ENCODE measurements at regions not wholly inside any gene's neighbourhood (a gene's known extent, or its start where the extent isn't known, plus 50 kb on each side); places are given as distances from the start of the nearest gene placed in this dataset.

DNA sequence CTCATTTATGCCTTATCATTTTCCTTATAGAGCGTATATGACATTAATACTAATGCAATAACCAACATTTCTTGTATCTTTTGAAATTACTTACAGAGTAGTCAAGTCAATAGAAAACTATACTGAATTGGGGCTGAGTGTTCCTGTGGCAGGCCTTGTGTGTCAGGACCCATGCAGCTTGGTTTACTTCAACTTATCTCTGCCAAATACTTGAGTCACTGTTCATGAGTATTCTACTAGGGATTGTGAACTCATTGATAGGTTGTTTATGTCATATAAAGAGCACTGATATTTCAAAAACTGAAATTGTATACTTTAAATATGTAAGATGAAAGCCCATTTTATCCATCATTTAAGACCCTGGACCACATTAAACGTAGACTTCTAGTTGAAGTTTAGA lies 688.6 kb upstream of the SLITRK1 start:
- Histone ChIP-seq H3K9ac (no peak overlapping the region), H3K4me2 (no peak overlapping the region), H4K20me1 (ENCODE audit: low read depth) (no peaks in the 10 kb centered on the region), H3K4me1 (no peaks in the 10 kb centered on the region), H3F3A (ENCODE audit: low read depth) (no peaks in the 10 kb centered on the region), H3K27ac (no peak overlapping the region), H3K36me3 (no peaks in the 10 kb centered on the region), H3K9me3 (ENCODE audit: low read depth) (no peaks in the 10 kb centered on the region), H3K79me2 (ENCODE audit: low read depth) (no peaks in the 10 kb centered on the region), H3K4me3 (no peak overlapping the region), H2AFZ (replicated peaks) (peak overlapping the region; percentile 66), H3K27me3 (no peaks in the 10 kb centered on the region)
- TF ChIP-seq EZH2phosphoT487 (IDR thresholded peaks at IDR 0.05) (no peak), EZH2 (IDR thresholded peaks at IDR 0.05) (no peak)
- TF ChIP-seq, protein P1, sequence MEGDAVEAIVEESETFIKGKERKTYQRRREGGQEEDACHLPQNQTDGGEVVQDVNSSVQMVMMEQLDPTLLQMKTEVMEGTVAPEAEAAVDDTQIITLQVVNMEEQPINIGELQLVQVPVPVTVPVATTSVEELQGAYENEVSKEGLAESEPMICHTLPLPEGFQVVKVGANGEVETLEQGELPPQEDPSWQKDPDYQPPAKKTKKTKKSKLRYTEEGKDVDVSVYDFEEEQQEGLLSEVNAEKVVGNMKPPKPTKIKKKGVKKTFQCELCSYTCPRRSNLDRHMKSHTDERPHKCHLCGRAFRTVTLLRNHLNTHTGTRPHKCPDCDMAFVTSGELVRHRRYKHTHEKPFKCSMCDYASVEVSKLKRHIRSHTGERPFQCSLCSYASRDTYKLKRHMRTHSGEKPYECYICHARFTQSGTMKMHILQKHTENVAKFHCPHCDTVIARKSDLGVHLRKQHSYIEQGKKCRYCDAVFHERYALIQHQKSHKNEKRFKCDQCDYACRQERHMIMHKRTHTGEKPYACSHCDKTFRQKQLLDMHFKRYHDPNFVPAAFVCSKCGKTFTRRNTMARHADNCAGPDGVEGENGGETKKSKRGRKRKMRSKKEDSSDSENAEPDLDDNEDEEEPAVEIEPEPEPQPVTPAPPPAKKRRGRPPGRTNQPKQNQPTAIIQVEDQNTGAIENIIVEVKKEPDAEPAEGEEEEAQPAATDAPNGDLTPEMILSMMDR (IDR thresholded peaks at IDR 0.05) = no peak
- no peaks in the 10 kb centered on the region for H3K4me1 Mint-ChIP-seq
- H3K27ac Mint-ChIP-seq = no peak overlapping the region
- no peaks in the 10 kb centered on the region for H3K36me3 Mint-ChIP-seq
- DNase-seq (ENCODE audit: low spot score) = no peak
- H3K27me3 Mint-ChIP-seq (ENCODE audit: insufficient read depth, low read depth) = no peaks in the 10 kb centered on the region
- no peak overlapping the region for H3K4me3 Mint-ChIP-seq
- H3K9me3 Mint-ChIP-seq = no peaks in the 10 kb centered on the region

DNA sequence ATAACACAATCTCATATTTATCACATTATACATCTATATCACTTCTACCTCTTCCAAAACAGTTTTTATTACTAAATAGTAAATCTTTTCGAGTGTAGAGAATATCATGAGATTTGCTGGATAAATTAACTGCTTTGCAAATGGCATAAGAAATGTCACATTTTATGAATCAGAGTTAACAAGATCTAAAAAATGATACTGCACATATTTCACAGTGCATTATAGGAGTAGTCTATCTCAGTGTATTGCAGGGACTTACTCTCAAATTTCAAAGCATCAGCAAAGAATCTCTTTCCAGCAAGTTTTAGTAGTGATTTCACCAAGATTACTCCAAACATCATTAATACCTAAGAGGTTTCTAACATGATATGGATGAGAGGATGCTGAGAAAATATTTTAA lies 687.1 kb upstream of the SLITRK1 start:
- Histone ChIP-seq H3K27ac (no peak overlapping the region), H3K4me2 (no peak overlapping the region), H3K9ac (no peak overlapping the region), H3F3A (ENCODE audit: low read depth) (no peaks in the 10 kb centered on the region), H2AFZ (replicated peaks) (no peak overlapping the region), H3K9me3 (ENCODE audit: low read depth) (no peaks in the 10 kb centered on the region), H3K27me3 (no peaks in the 10 kb centered on the region), H3K79me2 (ENCODE audit: low read depth) (no peaks in the 10 kb centered on the region), H3K4me3 (no peak overlapping the region), H3K4me1 (no peaks in the 10 kb centered on the region), H3K36me3 (no peaks in the 10 kb centered on the region), H4K20me1 (ENCODE audit: low read depth) (no peaks in the 10 kb centered on the region)
- Mint-ChIP-seq H3K9me3 (no peaks in the 10 kb centered on the region), H3K27me3 (ENCODE audit: insufficient read depth, low read depth) (no peaks in the 10 kb centered on the region), H3K36me3 (no peaks in the 10 kb centered on the region), H3K4me3 (no peak overlapping the region), H3K27ac (no peak overlapping the region), H3K4me1 (no peaks in the 10 kb centered on the region)
- DNase-seq (ENCODE audit: low spot score) = no peak
- TF ChIP-seq EZH2 (IDR thresholded peaks at IDR 0.05) (no peak), EZH2phosphoT487 (IDR thresholded peaks at IDR 0.05) (no peak)
- TF ChIP-seq, protein P1 (IDR thresholded peaks at IDR 0.05) = no peak

DNA sequence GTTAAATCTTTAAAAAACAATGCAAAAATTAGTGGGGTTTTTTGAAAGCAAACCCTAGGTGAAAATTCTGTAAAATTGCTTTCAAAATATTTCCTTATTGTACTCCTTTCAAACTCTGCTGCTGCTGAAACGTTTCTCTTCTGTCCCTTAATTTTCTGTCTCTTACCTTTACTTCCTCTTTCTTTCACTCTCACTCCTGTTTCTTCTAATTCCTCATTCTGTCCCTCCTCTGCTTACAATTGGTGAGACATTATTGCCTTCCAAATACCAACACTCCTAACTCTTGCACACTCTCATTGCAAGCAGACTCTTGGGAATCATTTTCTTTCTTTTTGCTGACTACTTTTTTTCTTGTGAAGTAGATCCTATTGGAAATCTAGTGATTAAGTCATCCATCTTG lies 685.6 kb upstream of the SLITRK1 start:
- TF ChIP-seq EZH2 (IDR thresholded peaks at IDR 0.05) (no peak), EZH2phosphoT487 (IDR thresholded peaks at IDR 0.05) (no peak)
- TF ChIP-seq, protein P1 (IDR thresholded peaks at IDR 0.05) = no peak
- H3K27ac ChIP-seq = no peak overlapping the region
- H2AFZ ChIP-seq (replicated peaks) = peak overlapping the region; percentile 70
- H3K4me1 ChIP-seq = no peaks in the 10 kb centered on the region
- H3K79me2 ChIP-seq (ENCODE audit: low read depth) = no peaks in the 10 kb centered on the region
- Mint-ChIP-seq H3K27ac (no peak overlapping the region), H3K27me3 (ENCODE audit: insufficient read depth, low read depth) (no peaks in the 10 kb centered on the region), H3K4me3 (no peak overlapping the region), H3K36me3 (no peaks in the 10 kb centered on the region), H3K9me3 (no peaks in the 10 kb centered on the region), H3K4me1 (no peaks in the 10 kb centered on the region)
- DNase-seq (ENCODE audit: low spot score) = no peak
- H3K4me3 ChIP-seq = no peak overlapping the region
- no peaks in the 10 kb centered on the region for H3K36me3 ChIP-seq
- no peak overlapping the region for H3K4me2 ChIP-seq
- no peaks in the 10 kb centered on the region for H4K20me1 ChIP-seq (ENCODE audit: low read depth)
- no peak overlapping the region for H3K9ac ChIP-seq
- no peaks in the 10 kb centered on the region for H3F3A ChIP-seq (ENCODE audit: low read depth)
- H3K27me3 ChIP-seq = no peaks in the 10 kb centered on the region
- H3K9me3 ChIP-seq (ENCODE audit: low read depth) = no peaks in the 10 kb centered on the region

DNA sequence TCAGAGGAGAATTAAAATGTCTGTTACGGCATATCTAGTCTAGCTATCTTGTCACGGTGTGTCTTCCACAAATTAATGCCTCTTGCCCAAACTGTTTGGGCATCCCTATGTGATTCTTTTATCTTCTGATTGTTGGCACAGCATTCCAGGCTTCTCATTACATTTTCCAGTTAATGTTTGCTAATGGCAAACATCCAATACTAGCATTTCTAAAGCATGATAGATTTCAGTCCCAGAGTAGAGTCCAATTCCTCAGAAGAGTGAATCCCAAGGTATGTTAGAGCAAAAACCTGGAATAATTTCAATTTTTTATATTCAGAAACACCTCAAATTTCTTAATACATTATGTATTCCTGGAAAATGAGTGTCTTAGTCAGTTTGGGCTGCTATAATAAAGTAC lies 684.5 kb upstream of the SLITRK1 start:
- Histone ChIP-seq H4K20me1 (ENCODE audit: low read depth) (no peaks in the 10 kb centered on the region), H3K4me1 (no peaks in the 10 kb centered on the region), H3K4me2 (no peak overlapping the region), H3K36me3 (no peaks in the 10 kb centered on the region), H3K4me3 (no peak overlapping the region), H3K27ac (no peak overlapping the region), H2AFZ (replicated peaks) (peak overlapping the region; percentile 27), H3K9ac (no peak overlapping the region), H3K9me3 (ENCODE audit: low read depth) (no peaks in the 10 kb centered on the region), H3F3A (ENCODE audit: low read depth) (no peaks in the 10 kb centered on the region), H3K27me3 (no peaks in the 10 kb centered on the region), H3K79me2 (ENCODE audit: low read depth) (no peaks in the 10 kb centered on the region)
- Mint-ChIP-seq H3K4me3 (no peak overlapping the region), H3K27ac (no peak overlapping the region), H3K27me3 (ENCODE audit: insufficient read depth, low read depth) (no peaks in the 10 kb centered on the region), H3K4me1 (no peaks in the 10 kb centered on the region), H3K36me3 (no peaks in the 10 kb centered on the region), H3K9me3 (no peaks in the 10 kb centered on the region)
- no peak for TF ChIP-seq EZH2 (IDR thresholded peaks at IDR 0.05)
- TF ChIP-seq EZH2phosphoT487 (IDR thresholded peaks at IDR 0.05) = no peak
- TF ChIP-seq, protein P1 (IDR thresholded peaks at IDR 0.05) = no peak
- no peak for DNase-seq (ENCODE audit: low spot score)
